Central memory CD8-positive, alpha-beta T cell (primary cell): ENCODE measurements at regions not wholly inside any gene's neighbourhood (a gene's known extent, or its start where the extent isn't known, plus 50 kb on each side); places are given as distances from the start of the nearest gene placed in this dataset.
"Not testable (repeated sequence)": the region's sequence is repeated elsewhere in the genome, so short reads cannot be mapped to it uniquely, and the experiment has no call there.

ENCODE experiments used
- ATAC-seq: fragments of 150-1000 bp; cut with Tn5 transposase; replicated peaks from 2 replicates; pipeline ENCODE4 v1.10.0; 2022; ENCODE audit warnings: mild to moderate bottlenecking, moderate FRiP score, moderate number of reproducible peaks; ENCODE audit not compliant: poor library complexity, severe bottlenecking; ENCODE audit errors: extremely low read depth
- DNase-seq, 2 donors: peaks; one replicate each; pipeline ENCODE4 v3.0.0; 2021; ENCODE audit warnings: low spot score in 2 of 2
- H3K27ac Mint-ChIP-seq: one replicate; pipeline ENCODE4 v1.8.0; 2022; ENCODE audit warnings: low read depth, mild to moderate bottlenecking, moderate library complexity, mixed read lengths
- H3K27me3 Mint-ChIP-seq: one replicate; pipeline ENCODE4 v1.8.0; 2022; ENCODE audit warnings: mixed read lengths
- H3K36me3 Mint-ChIP-seq: one replicate; pipeline ENCODE4 v1.8.0; 2022; ENCODE audit warnings: mild to moderate bottlenecking, moderate library complexity, mixed read lengths; ENCODE audit not compliant: insufficient read depth
- H3K4me1 Mint-ChIP-seq: one replicate; pipeline ENCODE4 v1.8.0; 2022; ENCODE audit warnings: mixed read lengths
- H3K4me3 Mint-ChIP-seq: one replicate; pipeline ENCODE4 v1.8.0; 2022; ENCODE audit warnings: mild to moderate bottlenecking, moderate library complexity, mixed read lengths
- H3K9me3 Mint-ChIP-seq: one replicate; pipeline ENCODE4 v1.8.0; 2022; ENCODE audit warnings: mixed read lengths

DNA sequence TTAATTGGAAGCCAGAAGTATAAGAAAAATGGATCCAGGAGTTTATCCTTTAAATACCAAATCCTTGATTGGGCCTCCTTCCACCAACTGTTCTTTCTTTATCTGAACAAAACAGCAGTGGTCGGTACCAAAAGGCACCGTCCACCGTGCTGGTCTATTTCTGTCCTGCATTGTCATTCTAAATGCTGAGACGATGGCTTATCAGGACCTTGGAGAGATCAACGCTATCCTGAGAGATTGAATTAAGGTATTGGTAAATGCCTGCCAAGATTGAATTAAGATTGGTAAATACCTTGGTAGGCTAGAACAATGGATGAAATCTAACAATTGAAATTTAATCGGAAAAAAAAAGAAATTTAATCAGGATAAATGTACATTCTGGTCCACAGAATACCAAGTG is 73.4 kb upstream of the SOD1 start:
- Mint-ChIP-seq H3K4me3 (no peak overlapping the region), H3K27ac (no peak overlapping the region), H3K4me1 (no peaks in the 10 kb centered on the region), H3K9me3 (no peaks in the 10 kb centered on the region), H3K27me3 (peaks cover 9% of the 10 kb centered on the region), H3K36me3 (no peaks in the 10 kb centered on the region)
- DNase-seq (no peak), ATAC-seq (no peak)

DNA sequence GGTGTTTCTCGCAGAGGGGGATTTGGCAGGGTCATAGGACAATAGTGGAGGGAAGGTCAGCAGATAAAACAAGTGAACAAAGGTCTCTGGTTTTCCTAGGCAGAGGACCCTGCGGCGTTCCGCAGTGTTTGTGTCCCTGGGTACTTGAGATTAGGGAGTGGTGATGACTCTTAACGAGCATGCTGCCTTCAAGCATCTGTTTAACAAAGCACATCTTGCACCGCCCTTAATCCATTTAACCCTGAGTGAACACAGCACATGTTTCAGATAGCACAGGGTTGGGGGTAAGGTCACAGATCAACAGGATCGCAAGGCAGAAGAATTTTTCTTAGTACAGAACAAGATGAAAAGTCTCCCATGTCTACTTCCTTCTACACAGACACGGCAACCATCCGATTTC is 75.6 kb upstream of the SOD1 start:
- not testable (repeated sequence) for H3K36me3 Mint-ChIP-seq, ATAC-seq, H3K9me3 Mint-ChIP-seq, H3K27ac Mint-ChIP-seq, DNase-seq, H3K27me3 Mint-ChIP-seq, H3K4me3 Mint-ChIP-seq, H3K4me1 Mint-ChIP-seq

DNA sequence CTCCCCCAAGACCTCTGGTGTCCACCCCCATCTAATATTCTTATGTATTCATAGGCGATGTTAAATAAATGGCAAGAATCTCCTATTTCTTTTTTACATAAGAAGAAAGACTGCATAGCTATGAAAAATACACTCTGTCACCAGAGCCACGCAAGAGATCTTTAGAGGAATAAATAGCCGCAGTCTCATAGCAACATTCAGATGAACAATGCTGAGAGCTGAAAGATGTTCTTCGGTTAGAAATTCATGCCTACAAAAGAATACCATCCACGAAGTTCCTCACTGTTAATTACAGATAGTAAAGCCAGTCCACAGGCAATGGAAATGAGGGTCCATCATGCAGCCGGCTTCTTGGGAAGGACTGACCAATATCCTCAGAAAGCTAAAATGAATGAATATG is 76.0 kb upstream of the SOD1 start:
- H3K4me3 Mint-ChIP-seq, result no peak overlapping the region
- peaks cover 9% of the 10 kb centered on the region for H3K27me3 Mint-ChIP-seq
- DNase-seq (no peak), ATAC-seq (no peak)
- no peaks in the 10 kb centered on the region for H3K4me1 Mint-ChIP-seq
- H3K36me3 Mint-ChIP-seq, result no peaks in the 10 kb centered on the region
- no peaks in the 10 kb centered on the region for H3K9me3 Mint-ChIP-seq
- H3K27ac Mint-ChIP-seq, result no peak overlapping the region

DNA sequence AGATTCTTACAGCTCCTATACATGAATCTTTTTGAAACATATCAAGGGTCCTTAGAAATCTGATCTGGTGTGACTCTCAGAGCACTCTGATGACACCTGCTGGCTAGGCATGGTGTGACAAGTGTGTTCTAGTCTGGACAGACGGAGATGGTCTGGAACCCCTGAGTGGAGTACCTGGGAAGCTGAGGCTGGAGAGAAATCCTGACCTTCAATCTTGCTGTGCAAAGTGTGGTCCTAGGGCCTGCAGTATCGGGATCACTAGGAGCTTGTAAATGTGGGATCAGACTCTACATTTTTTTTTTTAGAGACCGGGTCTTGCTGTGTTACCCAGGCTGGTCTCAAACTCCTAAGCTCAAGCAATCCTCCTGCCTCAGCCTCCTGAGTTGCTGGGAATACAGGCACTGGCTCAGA is 78.6 kb upstream of the SOD1 start:
- Mint-ChIP-seq H3K9me3 (no peaks in the 10 kb centered on the region), H3K27me3 (no peaks in the 10 kb centered on the region), H3K4me1 (no peaks in the 10 kb centered on the region), H3K4me3 (no peak overlapping the region), H3K27ac (no peak overlapping the region), H3K36me3 (no peaks in the 10 kb centered on the region)
- peak; percentile 25 to 54 for DNase-seq
- peak; percentile 40 for ATAC-seq

DNA sequence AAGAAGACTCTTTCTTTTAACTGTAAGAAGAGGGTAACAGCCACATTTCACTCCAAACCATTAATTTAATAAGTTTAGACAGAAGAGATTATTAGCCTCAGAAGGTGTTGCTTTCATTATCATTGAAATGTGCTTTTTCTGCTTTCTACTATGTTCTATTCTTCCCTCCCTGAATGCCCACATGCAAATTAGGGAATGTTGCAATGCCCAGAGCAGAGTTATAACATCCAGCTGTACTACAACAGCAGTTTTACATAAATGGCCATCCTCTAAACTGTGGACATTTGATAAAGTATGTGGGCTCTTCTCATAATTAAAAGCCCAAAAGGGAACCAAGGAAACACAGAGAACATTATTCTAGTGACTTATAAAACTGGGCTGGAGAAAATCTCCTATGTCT is 82.2 kb upstream of the SOD1 start:
- no peaks in the 10 kb centered on the region for H3K36me3 Mint-ChIP-seq
- DNase-seq, result no peak
- no peaks in the 10 kb centered on the region for H3K4me1 Mint-ChIP-seq
- H3K27me3 Mint-ChIP-seq, result peaks cover 9% of the 10 kb centered on the region
- H3K4me3 Mint-ChIP-seq, result no peak overlapping the region
- no peak overlapping the region for H3K27ac Mint-ChIP-seq
- ATAC-seq, result no peak
- no peaks in the 10 kb centered on the region for H3K9me3 Mint-ChIP-seq

DNA sequence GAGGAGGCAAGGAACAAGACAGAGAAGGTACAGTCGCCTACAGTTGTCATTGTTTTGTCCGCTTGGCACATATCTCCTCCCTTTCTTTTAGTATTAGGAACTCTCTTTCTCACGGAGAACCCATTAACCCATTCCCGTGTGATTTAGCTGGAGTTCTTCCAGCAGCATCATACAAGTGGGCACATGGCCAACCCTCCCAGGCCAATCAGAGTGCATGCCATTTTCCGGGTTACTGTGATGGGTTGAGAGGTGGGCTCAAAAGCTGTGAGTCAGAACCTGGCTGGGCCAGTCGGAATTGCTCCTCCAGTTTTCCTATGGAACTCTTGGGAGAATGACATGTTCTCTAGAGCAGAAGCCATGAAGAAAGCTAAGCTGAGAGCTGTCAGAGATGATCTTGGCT is 83.1 kb upstream of the SOD1 start:
- H3K27ac Mint-ChIP-seq, result no peak overlapping the region
- H3K27me3 Mint-ChIP-seq, result peaks cover 9% of the 10 kb centered on the region
- no peaks in the 10 kb centered on the region for H3K4me1 Mint-ChIP-seq
- no peak for DNase-seq
- no peaks in the 10 kb centered on the region for H3K36me3 Mint-ChIP-seq
- no peaks in the 10 kb centered on the region for H3K9me3 Mint-ChIP-seq
- no peak for ATAC-seq
- no peak overlapping the region for H3K4me3 Mint-ChIP-seq

DNA sequence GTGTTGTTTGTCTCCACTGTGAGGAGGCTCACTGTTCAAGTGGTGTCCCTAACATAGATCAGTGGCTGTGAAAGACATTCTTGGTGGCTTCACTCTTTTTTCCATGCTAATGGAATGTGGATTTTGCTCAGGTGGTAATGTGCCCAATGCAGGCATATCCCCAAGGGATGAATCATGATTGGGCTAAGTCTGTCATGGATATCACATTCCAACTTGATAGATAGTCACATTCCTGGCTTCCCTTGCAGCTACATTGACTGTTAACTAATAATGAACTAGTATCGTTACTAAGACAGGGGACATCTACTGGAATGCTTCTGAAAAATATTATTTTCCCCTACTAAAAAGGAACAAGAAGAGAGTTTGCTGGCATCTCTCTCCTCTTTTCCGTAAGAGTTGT is 86.3 kb upstream of the SOD1 start:
- H3K36me3 Mint-ChIP-seq, result no peaks in the 10 kb centered on the region
- ATAC-seq (no peak), DNase-seq (no peak)
- H3K4me3 Mint-ChIP-seq, result no peak overlapping the region
- H3K4me1 Mint-ChIP-seq, result no peaks in the 10 kb centered on the region
- H3K27ac Mint-ChIP-seq, result no peak overlapping the region
- H3K9me3 Mint-ChIP-seq, result no peaks in the 10 kb centered on the region
- peaks cover 9% of the 10 kb centered on the region for H3K27me3 Mint-ChIP-seq

DNA sequence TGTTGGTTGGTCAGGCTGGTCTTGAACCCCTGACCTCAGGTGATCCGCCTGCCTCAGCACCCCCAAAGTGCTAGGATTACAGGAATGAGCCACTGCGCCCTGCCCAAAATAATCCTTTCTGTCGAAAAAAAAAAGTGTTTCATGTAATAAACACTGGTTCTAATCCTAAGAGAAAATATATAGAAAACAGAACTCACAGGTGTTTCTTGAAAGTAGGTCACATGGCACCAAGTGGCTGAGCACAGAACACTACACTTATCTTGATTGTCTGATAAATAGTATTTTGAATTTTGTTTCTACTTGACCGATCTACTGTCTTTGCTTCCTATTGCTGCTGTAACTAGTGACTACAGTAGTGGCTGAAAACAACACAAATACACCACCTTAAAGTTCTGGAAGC is 87.6 kb upstream of the SOD1 start:
- Mint-ChIP-seq H3K4me3 (no peak overlapping the region), H3K4me1 (no peaks in the 10 kb centered on the region), H3K27ac (no peak overlapping the region), H3K27me3 (peaks cover 9% of the 10 kb centered on the region), H3K9me3 (no peaks in the 10 kb centered on the region), H3K36me3 (no peaks in the 10 kb centered on the region)
- ATAC-seq (no peak), DNase-seq (no peak)

DNA sequence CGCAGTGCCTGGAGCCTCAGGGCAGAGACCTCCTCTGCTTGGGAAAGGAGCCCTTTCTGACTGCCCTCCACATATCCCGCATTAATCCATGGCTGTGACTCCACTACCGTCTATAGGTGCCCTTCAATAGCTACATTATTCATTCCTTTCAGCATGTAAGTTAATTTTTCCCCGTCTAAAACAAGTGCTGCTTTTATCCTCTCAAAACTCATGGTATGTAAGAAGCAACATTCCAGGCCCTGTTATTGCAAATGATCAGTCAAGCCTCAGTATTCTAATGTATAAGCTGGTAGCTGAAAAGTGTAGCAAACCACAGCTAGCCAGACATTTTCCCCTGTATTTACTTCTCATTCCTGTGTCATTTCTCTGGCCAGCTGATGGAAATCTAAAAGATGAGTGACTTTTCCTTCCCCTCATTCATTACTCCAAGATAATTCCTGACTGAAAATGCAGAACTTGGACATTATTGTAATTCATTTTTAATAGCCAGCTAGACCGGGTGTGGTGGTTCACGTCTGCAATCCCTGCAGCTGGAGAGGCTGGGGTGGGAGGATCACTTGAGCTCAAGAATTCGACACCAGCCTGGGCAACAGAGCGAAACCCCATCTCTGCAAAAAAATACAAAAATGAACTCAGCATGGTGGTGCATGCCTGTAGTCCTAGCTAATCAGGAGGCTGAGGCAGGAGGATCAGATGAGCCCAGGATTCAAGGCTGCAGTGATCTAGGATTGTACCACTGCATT is 88.5 kb upstream of the SOD1 start:
- Mint-ChIP-seq H3K27ac (no peak overlapping the region), H3K27me3 (peaks cover 9% of the 10 kb centered on the region), H3K9me3 (no peaks in the 10 kb centered on the region), H3K36me3 (no peaks in the 10 kb centered on the region), H3K4me3 (no peak overlapping the region), H3K4me1 (no peaks in the 10 kb centered on the region)
- DNase-seq, result no peak
- ATAC-seq, result no peak

DNA sequence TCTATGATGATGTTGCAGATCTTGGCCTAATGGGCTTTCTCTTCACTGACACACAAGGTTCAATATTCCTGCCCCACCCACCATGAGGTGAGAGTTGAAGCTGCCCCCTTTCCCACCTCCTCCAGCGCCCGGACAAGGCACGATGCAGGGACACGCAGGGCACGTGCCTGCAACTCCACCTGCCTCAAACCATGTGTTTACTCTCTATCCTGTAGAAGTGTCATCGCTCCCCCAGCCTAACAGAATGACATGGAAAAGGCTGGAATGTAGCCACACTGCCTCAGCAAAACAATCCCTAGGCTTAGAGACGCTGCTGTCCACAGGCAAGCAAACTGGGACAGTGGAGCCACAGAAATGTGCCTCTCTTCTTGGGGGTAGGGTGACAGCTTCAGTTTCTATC is 92.9 kb upstream of the SOD1 start:
- no peaks in the 10 kb centered on the region for H3K4me1 Mint-ChIP-seq
- H3K27me3 Mint-ChIP-seq, result no peaks in the 10 kb centered on the region
- ATAC-seq (no peak), DNase-seq (no peak)
- no peaks in the 10 kb centered on the region for H3K9me3 Mint-ChIP-seq
- H3K4me3 Mint-ChIP-seq, result no peak overlapping the region
- peaks cover 2% of the 10 kb centered on the region for H3K36me3 Mint-ChIP-seq
- H3K27ac Mint-ChIP-seq, result no peak overlapping the region

DNA sequence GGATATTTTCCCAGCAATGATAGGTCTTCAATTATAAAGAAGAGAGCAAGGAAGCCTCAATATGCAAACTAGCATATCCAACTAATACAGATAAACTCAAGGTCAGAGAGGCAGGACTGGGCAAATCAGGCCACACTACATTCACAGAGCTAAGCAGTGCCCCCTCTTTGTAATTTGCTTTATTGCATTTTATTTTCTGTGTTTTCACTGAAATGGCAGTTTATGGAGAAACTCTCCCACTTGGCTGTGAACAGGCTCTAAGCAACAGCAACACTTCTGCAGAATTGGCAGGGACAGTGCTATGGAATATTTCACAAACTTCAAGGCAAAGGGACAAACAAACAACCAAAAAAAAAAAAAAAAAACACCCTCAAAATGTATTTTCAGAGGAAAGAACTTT is 93.4 kb upstream of the SOD1 start:
- Mint-ChIP-seq H3K9me3 (no peaks in the 10 kb centered on the region), H3K36me3 (peaks cover 2% of the 10 kb centered on the region), H3K27ac (no peak overlapping the region), H3K27me3 (no peaks in the 10 kb centered on the region), H3K4me3 (no peak overlapping the region), H3K4me1 (no peaks in the 10 kb centered on the region)
- no peak for ATAC-seq
- no peak for DNase-seq

DNA sequence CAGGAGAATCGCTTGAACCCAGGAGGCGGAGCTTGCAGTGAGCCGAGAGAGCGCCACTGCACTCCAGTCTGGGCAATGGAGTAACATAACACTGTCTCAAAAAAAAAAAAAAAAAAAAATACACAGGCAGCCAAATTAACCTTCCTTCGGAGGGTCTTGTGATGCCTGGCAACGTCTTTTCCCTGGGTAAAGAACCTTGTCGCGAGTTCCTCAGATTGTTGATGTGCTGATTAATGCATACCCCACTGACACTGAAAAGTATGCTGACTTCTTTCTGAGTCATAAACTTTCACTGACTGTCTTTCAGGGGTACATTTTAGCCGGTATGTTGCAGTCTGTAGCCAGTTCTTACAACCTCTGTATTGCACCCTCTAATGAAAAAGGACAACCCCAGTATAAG is 95.1 kb upstream of the SOD1 start:
- peaks cover 2% of the 10 kb centered on the region for H3K36me3 Mint-ChIP-seq
- H3K4me1 Mint-ChIP-seq, result peaks cover 9% of the 10 kb centered on the region
- no peak for DNase-seq
- H3K27ac Mint-ChIP-seq, result no peak overlapping the region
- H3K27me3 Mint-ChIP-seq, result peaks cover 14% of the 10 kb centered on the region
- no peak for ATAC-seq
- no peaks in the 10 kb centered on the region for H3K9me3 Mint-ChIP-seq
- H3K4me3 Mint-ChIP-seq, result no peak overlapping the region

DNA sequence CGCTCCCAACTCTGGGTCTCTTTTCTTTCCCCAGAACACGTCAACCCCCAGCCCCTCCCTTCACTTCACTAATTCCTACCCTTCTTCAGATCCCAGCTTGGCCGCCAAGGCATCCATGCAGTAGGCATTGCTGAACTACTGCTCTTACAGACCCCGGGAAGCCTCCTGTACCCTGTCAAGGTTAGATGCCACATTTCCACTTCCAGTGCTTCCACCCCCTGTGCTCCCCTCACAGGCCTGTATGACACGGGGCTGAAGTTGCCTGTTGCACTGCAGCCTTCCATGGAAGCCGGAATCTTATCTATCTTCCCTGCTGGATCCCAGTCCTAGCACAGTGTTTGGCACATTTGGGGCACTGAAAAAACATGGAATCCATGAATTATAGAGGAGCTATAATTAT is 99.0 kb upstream of the SOD1 start:
- no peaks in the 10 kb centered on the region for H3K9me3 Mint-ChIP-seq
- no peak overlapping the region for H3K27ac Mint-ChIP-seq
- peak overlapping the region; percentile 87 for H3K4me3 Mint-ChIP-seq
- ATAC-seq, result no peak
- H3K4me1 Mint-ChIP-seq, result peaks cover 13% of the 10 kb centered on the region
- H3K36me3 Mint-ChIP-seq, result peaks cover 2% of the 10 kb centered on the region
- peaks cover 37% of the 10 kb centered on the region for H3K27me3 Mint-ChIP-seq
- DNase-seq, result no peak
